ENCODE measurements at regions not wholly inside any gene's neighbourhood (a gene's known extent, or its start where the extent isn't known, plus 50 kb on each side); places are given as distances from the start of the nearest gene placed in this dataset.

- no peak overlapping the region for H3K4me3 ChIP-seq
- intact Hi-C loops (cut with DNase I): no loop called here
- H3K36me3 ChIP-seq: no peaks in the 10 kb centered on the region
- TF ChIP-seq POLR2AphosphoS5 (IDR thresholded peaks at IDR 0.05): no peak
- TF ChIP-seq CTCF (IDR thresholded peaks at IDR 0.05): no peak
- TF ChIP-seq POLR2A (IDR thresholded peaks at IDR 0.05): no peak
- TF ChIP-seq EP300 (IDR thresholded peaks at IDR 0.05): no peak
- H3K4me1 ChIP-seq: peaks cover 0 to 11% (median 3%) of the 10 kb centered on the region in 4 donors
- WGBS, 2 donors: 90 to 97% methylated on average over 3 of the region's 3 CpGs
- H3K27me3 ChIP-seq: no peaks in the 10 kb centered on the region
- no peak overlapping the region for H3K27ac ChIP-seq
- no peaks in the 10 kb centered on the region for H3K9me3 ChIP-seq
- no peak for DNase-seq
These were observed 50.9 kb upstream of the SPATS2L start for GRCh38 chr2:200255549-200255948.
